ENCODE measurements at regions not wholly inside any gene's neighbourhood (a gene's known extent, or its start where the extent isn't known, plus 50 kb on each side); places are given as distances from the start of the nearest gene placed in this dataset.
"Not testable (repeated sequence)": the region's sequence is repeated elsewhere in the genome, so short reads cannot be mapped to it uniquely, and the experiment has no call there.

DNA sequence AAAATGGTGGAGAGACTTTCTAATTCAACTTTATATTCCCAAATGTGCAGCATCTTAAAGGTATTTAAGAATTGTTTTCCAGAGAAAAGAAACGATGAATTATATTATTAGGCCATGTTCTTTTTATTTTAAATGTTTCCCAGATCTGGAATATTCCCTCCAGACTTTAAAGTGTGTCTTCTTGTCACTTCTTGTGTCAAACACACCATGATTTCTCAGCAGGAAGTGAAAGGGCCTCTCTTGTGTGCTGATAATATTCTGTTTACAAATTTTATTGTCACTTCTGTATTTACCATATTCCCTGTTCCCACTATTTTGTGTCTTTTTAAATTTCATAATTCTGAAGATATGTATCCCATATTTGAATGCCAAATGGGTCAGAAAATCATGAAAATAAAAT, 455.0 kb upstream of the FLRT2 start:
- no peak for DNase-seq

- DNase-seq: no peak
Measured at GRCh38 chr14:85075694-85076476, 454.1 kb upstream of the FLRT2 start.

DNA sequence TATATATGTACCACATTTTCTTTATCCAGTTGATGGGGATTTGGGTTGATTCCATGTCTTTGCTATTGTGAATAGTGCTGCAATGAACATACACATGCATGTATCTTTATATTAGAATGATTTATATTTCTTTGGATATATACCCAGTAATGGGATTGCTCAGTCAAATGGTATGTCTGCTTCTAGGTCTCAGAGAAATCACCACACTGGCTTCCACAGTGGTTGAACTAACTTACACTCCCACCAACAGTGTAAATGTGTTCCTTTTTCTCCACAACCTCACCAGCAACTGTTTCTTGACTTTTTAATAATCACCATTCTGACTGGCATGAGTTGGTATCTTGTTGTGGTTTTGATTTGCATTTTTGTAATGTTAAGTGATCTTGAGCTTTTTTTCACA, 452.2 kb upstream of the FLRT2 start:
- DNase-seq: not testable (repeated sequence)

DNA sequence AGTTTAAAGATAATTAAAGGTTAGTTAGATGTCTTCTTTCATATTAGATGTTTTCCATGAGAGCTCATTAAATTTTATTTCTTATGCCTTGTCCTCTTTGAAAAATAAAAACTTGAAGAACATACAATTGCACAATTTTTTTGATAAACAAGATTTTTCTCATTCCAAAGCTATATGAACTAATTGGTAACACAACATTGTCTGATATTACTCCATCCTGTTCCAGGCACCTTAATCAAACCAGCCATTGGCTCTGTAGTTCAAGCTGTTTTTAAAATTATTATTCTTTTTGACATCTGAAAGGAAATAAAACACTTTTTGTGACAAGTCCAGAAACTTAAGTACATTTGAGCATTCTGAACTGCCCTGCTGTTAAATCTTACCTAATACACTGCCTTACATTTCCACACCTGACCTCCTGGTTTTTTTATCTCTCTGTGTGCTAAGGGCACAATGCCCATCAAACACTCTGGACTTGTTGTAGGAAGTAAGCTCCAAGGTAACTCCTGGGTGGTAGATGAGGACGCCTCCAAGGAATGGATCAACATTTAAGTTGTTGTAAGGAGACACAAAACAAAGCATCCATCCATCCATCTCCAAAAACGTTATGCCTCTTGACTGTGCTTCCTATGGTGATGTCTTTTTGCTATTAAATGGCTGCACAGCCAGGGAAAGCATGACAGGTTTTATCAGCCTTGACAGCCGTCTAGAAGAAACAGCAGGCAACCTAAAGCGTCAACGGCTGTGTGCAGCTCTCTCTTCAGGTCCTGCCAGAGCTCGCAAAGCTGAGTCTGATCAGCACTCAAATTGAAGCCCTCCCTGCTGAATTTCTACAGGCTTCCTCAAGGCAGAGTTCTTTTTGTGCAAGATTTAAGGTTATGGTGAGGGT, 449.9 kb upstream of the FLRT2 start:
- no peak for DNase-seq

- DNase-seq: no peak
Measured at GRCh38 chr14:85084344-85084743, 445.6 kb upstream of the FLRT2 start.

DNA sequence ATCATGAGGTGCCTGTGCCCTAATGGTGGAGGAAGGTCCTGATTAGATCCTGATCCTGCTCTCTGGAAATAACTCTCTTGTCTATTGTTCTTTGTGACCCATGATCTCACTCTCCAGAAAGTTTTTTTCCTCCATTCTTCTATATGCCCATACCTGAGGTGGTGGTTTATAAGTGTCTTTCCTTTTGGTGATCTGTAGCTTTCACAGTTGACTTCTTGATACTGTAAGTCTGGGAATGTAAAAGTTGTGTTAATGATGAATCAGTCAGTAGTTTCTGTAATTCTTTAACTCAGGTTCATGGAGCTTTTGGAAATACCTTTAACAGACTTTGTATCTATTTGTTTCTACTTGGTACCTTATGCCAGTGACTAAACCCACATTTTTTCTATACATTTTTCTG, 444.0 kb upstream of the FLRT2 start:
- DNase-seq: no peak

- no peak for DNase-seq
Measured at GRCh38 chr14:85087201-85087600, 442.7 kb upstream of the FLRT2 start.

DNA sequence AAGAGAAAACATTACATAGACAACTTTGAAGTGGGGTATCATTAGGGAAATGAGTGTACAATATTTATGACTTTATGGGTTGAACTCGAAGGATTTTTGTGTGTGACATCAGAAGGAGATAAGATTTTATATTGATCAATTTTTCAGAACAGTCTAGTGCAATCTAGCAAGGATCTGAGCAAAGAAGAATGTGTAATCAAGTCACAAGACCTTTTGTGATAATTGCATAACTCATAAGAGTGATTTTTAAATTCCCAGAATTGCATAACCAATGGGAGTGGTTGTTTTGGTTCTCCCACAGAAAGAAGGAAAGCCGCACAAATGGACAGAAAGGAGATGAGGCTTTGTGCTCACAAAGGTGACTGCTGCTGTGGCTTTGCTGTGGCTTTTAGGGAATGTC, 441.8 kb upstream of the FLRT2 start:
- DNase-seq: no peak

DNA sequence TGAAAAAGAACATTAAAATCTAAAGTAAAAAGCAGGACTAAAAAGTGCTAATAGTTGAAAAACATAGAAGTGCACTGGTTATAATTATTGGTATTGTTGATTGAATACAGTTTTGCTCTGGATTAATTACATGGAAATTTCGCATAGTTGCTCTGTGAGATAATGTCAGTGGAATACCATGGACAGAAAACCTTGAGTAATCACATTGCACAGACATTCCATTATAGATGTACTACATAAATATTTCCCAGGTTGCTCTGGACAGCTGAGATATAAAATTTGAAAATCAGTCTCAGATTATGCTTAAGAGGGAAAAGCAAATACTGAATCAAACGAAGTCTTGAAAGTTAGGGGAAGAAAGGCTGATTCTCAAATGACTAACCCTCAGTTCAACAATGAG, 439.3 kb upstream of the FLRT2 start:
- DNase-seq: no peak

DNA sequence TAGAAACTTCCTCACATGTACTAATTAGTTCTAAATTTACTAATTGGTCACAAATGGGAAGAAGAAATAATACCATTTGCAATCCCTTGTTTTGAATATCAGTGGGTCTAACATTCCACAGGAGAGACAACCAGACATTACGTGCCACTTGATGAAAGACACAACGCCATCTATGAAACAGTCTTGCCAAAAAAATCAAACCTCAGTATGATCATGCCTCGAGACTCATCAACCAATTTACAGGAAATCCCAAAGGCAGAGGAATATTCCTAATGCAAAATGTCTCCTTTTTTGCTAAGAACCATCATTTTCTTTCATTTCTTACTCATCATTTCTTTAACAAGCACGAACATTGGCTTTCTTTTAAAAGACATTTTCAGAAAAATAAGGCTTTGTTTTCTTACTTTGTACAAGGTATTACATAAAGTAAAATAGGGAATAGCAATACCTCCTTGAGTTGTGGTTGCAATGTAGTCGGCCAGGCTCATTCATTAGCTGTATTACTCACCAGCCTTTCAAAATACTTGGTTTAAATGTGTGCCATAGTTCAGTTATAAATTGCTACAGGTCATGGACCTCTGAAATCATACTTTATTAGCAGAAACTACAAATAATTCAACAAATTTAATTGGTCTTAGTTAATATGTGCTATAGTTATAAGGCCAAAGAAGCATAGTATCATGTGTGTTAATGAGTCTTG, 436.2 kb upstream of the FLRT2 start:
- no peak for DNase-seq

GRCh38 chr14:85102591-85102990, 427.4 kb upstream of the FLRT2 start:
- DNase-seq: no peak

DNA sequence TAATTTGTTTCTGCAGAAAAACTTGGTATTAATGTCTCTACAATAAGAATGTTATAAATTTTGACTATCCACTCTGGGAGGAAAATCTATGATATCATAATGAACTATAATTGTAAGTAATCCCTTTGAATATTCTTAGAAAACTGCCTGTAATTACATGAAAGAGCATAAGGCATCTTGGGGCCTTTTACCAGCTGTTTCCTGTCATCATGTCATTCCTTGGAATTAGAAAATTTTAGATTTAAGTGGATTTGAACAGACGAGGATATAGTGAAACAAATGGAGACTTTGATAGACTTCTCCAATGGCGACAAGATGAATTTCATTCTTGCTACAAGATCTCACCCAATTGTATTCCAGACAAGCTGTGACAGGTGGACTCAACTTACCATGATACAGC, 423.4 kb upstream of the FLRT2 start:
- no peak for DNase-seq

DNA sequence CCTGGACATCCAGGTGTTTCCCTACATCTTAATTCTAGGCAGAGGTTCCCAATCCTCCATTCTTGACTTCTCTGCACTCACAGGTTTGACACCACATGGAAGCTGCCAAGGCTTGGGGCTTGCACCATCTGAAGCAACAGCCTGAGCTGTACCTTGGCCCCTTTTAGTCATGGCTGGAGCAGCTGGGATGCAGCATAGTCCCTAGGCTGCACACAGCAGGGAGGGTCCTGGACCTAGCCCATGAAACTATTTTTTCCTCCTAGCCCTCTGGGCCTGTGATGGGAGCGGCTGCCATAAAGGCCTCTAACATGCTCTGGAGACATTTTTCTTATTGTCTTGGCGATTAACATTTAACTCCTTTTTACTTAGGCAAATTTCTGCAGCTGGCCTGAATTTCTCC, 417.2 kb upstream of the FLRT2 start:
- DNase-seq: no peak

DNA sequence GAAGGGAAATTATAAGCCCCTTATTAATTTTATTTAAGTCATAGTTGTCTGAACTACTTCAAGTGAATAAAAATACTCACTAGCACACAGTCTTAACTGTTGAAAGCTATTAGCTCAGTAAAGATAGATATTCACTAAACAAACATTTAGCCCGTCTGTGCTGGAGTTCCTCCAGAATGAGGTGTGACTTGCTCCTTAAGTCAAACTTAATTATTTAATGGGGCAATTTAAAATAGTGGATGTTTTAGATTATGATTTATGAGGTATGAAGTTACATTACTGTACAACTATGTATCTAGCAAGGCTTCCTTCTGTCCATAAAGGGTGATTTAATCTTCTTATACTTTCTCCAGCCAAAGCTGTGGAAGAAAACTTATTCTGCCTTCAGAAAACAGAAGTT, 414.0 kb upstream of the FLRT2 start:
- DNase-seq: no peak

DNA sequence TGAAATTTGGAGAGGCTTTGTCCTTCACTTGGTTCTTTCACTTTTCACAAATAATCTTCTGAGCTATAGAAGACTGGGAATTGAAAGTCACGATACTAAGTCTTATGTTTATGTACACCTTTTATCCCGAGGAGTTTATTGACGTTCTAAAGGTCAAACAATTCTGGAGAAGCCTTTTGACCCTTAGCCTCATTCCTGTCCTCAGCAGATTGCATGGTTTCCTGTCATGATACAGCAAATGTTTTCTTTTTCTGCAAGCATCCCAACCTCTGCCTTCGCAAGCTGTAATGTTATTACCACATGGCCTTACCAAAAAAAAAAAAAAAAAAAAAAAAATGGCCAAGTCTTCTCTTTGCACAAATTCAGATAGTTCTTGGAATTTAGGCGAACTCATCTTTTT, 411.7 kb upstream of the FLRT2 start:
- no peak for DNase-seq

- no peak for DNase-seq
Measured at GRCh38 chr14:85122690-85123089, 407.3 kb upstream of the FLRT2 start.

GRCh38 chr14:85123755-85124154, 406.2 kb upstream of the FLRT2 start:
- DNase-seq: no peak

- no peak for DNase-seq
Measured at GRCh38 chr14:85124631-85125290, 405.2 kb upstream of the FLRT2 start.

DNA sequence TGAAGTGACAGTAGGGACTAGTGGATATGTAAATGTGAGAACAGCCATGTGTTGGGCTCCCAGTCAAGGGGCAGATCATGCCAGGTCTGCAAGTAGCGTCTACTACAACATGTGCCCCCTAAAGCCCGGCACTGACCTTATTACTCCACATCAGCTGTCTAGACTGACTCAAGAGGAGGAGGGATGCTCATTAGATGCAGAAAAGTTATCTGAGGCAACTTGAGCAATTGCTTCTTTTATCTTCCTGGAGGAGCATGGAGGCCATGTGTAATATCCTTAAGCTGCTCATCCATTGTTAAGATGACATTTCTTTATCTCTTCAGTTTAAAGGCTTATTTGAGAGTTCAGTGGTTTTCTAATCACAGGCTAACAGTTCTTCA, 404.7 kb upstream of the FLRT2 start:
- DNase-seq: no peak

GRCh38 chr14:85129921-85130320, 400.0 kb upstream of the FLRT2 start:
- no peak for DNase-seq

- no peak for DNase-seq
Measured at GRCh38 chr14:85131226-85131922, 398.6 kb upstream of the FLRT2 start.

- DNase-seq: no peak
Measured at GRCh38 chr14:85142982-85143381, 387.0 kb upstream of the FLRT2 start.

All from activated gamma-delta T cell (primary cell).